ENCODE measurements at regions not wholly inside any gene's neighbourhood (a gene's known extent, or its start where the extent isn't known, plus 50 kb on each side); places are given as distances from the start of the nearest gene placed in this dataset.

- no peak for TF ChIP-seq CTCF (IDR thresholded peaks at IDR 0.05; ENCODE audit: borderline replicate concordance, extremely low read depth, low read length, poor library complexity, severe bottlenecking)
- no peak for TF ChIP-seq EZH2 (IDR thresholded peaks at IDR 0.05; ENCODE audit: borderline replicate concordance, low read depth, low read length, severe bottlenecking)
Measured at GRCh38 chr1:65704318-65704717, 88.4 kb upstream of the PDE4B start.

Measured in DND-41 (cell line).